NCI-H1694 (cell line): ENCODE measurements at regions not wholly inside any gene's neighbourhood (a gene's known extent, or its start where the extent isn't known, plus 50 kb on each side); places are given as distances from the start of the nearest gene placed in this dataset.
"Not testable (repeated sequence)": the region's sequence is repeated elsewhere in the genome, so short reads cannot be mapped to it uniquely, and the experiment has no call there.

Experiments used
- DNase-seq: peaks from one replicate; lab custom pipeline; 2025; lab: John Stamatoyannopoulos, UW

GRCh38 chr2:163085366-163086024 is 246.9 kb upstream of the KCNH7 start:
- DNase-seq: not testable (repeated sequence)

GRCh38 chr2:163081754-163082153 is 243.2 kb upstream of the KCNH7 start:
- DNase-seq: no peak

- no peak for DNase-seq
Measured at GRCh38 chr2:163077241-163077640, 238.7 kb upstream of the KCNH7 start.

GRCh38 chr2:163066085-163066484 is 227.5 kb upstream of the KCNH7 start:
- no peak for DNase-seq

GRCh38 chr2:163062524-163062923 is 224.0 kb upstream of the KCNH7 start:
- DNase-seq: no peak

- DNase-seq: no peak
Measured at GRCh38 chr2:163046615-163047014, 208.0 kb upstream of the KCNH7 start.

- no peak for DNase-seq
Measured at GRCh38 chr2:163045830-163046229, 207.3 kb upstream of the KCNH7 start.

- DNase-seq: peak; percentile 33
Measured at GRCh38 chr2:163044114-163044513, 205.5 kb upstream of the KCNH7 start.

GRCh38 chr2:163043201-163043600 is 204.6 kb upstream of the KCNH7 start:
- no peak for DNase-seq

GRCh38 chr2:163039266-163039665 is 200.7 kb upstream of the KCNH7 start:
- no peak for DNase-seq

GRCh38 chr2:163028807-163029206 is 190.2 kb upstream of the KCNH7 start:
- DNase-seq: no peak

- not testable (repeated sequence) for DNase-seq
Measured at GRCh38 chr2:163026136-163026775, 187.7 kb upstream of the KCNH7 start.

GRCh38 chr2:163016882-163017281 is 178.3 kb upstream of the KCNH7 start:
- DNase-seq: not testable (repeated sequence)

- no peak for DNase-seq
Measured at GRCh38 chr2:163011000-163011399, 172.4 kb upstream of the KCNH7 start.

- DNase-seq: no peak
Measured at GRCh38 chr2:163008642-163009041, 170.1 kb upstream of the KCNH7 start.

- DNase-seq: no peak
Measured at GRCh38 chr2:162994718-162995117, 156.2 kb upstream of the KCNH7 start.

- DNase-seq: no peak
Measured at GRCh38 chr2:162992828-162993227, 154.3 kb upstream of the KCNH7 start.

GRCh38 chr2:162989507-162989906 is 150.9 kb upstream of the KCNH7 start:
- peak; percentile 41 for DNase-seq

- peak; percentile 46 for DNase-seq
Measured at GRCh38 chr2:162974771-162975170, 136.2 kb upstream of the KCNH7 start.

- DNase-seq: no peak
Measured at GRCh38 chr2:162972383-162972782, 133.8 kb upstream of the KCNH7 start.

GRCh38 chr2:162968306-162968705 is 129.7 kb upstream of the KCNH7 start:
- DNase-seq: no peak

- no peak for DNase-seq
Measured at GRCh38 chr2:162967811-162968210, 129.2 kb upstream of the KCNH7 start.

GRCh38 chr2:162967147-162967546 is 128.6 kb upstream of the KCNH7 start:
- peak; percentile 9 for DNase-seq

- DNase-seq: no peak
Measured at GRCh38 chr2:162965191-162965590, 126.6 kb upstream of the KCNH7 start.
